PC-9 (cell line): ENCODE measurements at regions not wholly inside any gene's neighbourhood (a gene's known extent, or its start where the extent isn't known, plus 50 kb on each side); places are given as distances from the start of the nearest gene placed in this dataset.

Source experiments
- BruUV-seq: library from RNA; stranded (reverse); fragments of 400-500 nt; replicated peaks from 2 replicates; lab custom pipeline; 2021; lab: Mats Ljungman, UMichigan
- CTCF ChIA-PET: fragments of 300-600 bp; sonication (Branson Sonifier 250); formaldehyde crosslinking; loops from one replicate; lab custom pipeline; 2022; ENCODE audit warnings: antibody characterized with exemption; lab: Charles Lee
- POLR2A ChIA-PET: fragments of 300-600 bp; sonication (Branson Sonifier 250); formaldehyde crosslinking; loops from one replicate; lab custom pipeline; 2022; ENCODE audit warnings: antibody characterized with exemption; ENCODE audit not compliant: unreplicated experiment; lab: Charles Lee
- DNase-seq, 2 experiments: peaks; one replicate each; pipeline versions ENCODE4 v3.0.0 to v3.0.0-alpha.2; 2015 to 2022; ENCODE audit warnings: mixed read lengths in 1 of 2
- H2AFZ ChIP-seq: fragments of 200-600 bp; sonication (generic); 2 replicates; pipeline ENCODE4 v1.8.1; 2017; ENCODE audit warnings: antibody characterized with exemption
- H3F3A ChIP-seq: fragments of 200-600 bp; sonication (generic); 2 replicates; pipeline ENCODE4 v1.8.1; 2017; ENCODE audit warnings: antibody characterized with exemption, mild to moderate bottlenecking, low read depth; ENCODE audit not compliant: insufficient read depth
- H3K27ac ChIP-seq: fragments of 200-600 bp; sonication (generic); 2 replicates; pipeline ENCODE4 v1.6.1; 2016; ENCODE audit warnings: mixed run types
- H3K27me3 ChIP-seq: fragments of 200-600 bp; sonication (generic); 2 replicates; pipeline ENCODE4 v1.6.1; 2016; ENCODE audit warnings: low read depth, mixed run types; ENCODE audit not compliant: insufficient read depth
- H3K36me3 ChIP-seq: fragments of 200-600 bp; sonication (generic); 2 replicates; pipeline ENCODE4 v1.6.1; 2016; ENCODE audit warnings: low read depth, mixed run types
- H3K4me1 ChIP-seq: fragments of 200-600 bp; sonication (generic); replicated peaks from 2 replicates; pipeline ENCODE4 v1.6.1; 2016; ENCODE audit warnings: mixed run types; ENCODE audit not compliant: insufficient read depth
- H3K4me2 ChIP-seq: fragments of 200-600 bp; sonication (generic); 2 replicates; pipeline ENCODE4 v1.6.1; 2017; ENCODE audit warnings: mixed run types
- H3K4me3 ChIP-seq: fragments of 200-600 bp; sonication (generic); 2 replicates; pipeline ENCODE4 v1.6.1; 2016; ENCODE audit warnings: mixed run types
- H3K79me2 ChIP-seq: fragments of 200-600 bp; sonication (generic); 2 replicates; pipeline ENCODE4 v1.6.1; 2017; ENCODE audit warnings: low read depth, mixed run types
- H3K9me2 ChIP-seq: fragments of 200-600 bp; sonication (generic); 2 replicates; pipeline ENCODE4 v1.8.1; 2017; ENCODE audit warnings: mild to moderate bottlenecking; ENCODE audit not compliant: insufficient read depth
- H3K9me3 ChIP-seq: fragments of 200-600 bp; sonication (generic); 2 replicates; pipeline ENCODE4 v1.8.1; 2016; ENCODE audit warnings: low read depth; ENCODE audit not compliant: insufficient read depth
- H4K20me1 ChIP-seq: fragments of 200-600 bp; sonication (generic); 2 replicates; pipeline ENCODE4 v1.8.1; 2017; ENCODE audit not compliant: insufficient read depth
- CTCF ChIP-seq: fragments of 200-600 bp; sonication (generic); conservative IDR thresholded peaks from 2 replicates; pipeline ENCODE4 v1.6.1; 2017; ENCODE audit warnings: mixed run types, antibody characterized with exemption, mild to moderate bottlenecking, moderate library complexity
- EZH2 ChIP-seq: fragments of 200-600 bp; sonication (generic); IDR thresholded peaks from 2 replicates; pipeline ENCODE4 v1.8.0; 2017; ENCODE audit warnings: antibody characterized with exemption, low read depth
- intact Hi-C: fragments of 100-400 bp; cut with micrococcal nuclease; formaldehyde crosslinking; loops from one replicate; pipeline ENCODE4 v1.10.0; 2022; ENCODE audit not compliant: unreplicated experiment

GRCh38 chr4:186348433-186348832 is 82.4 kb downstream of the F11 start:
- H2AFZ ChIP-seq, result no peak overlapping the region
- H3K27ac ChIP-seq, result no peak overlapping the region
- H3F3A ChIP-seq, result no peaks in the 10 kb centered on the region
- H3K9me2 ChIP-seq, result no peaks in the 10 kb centered on the region
- intact Hi-C loops, result no loop called here
- H4K20me1 ChIP-seq, result no peaks in the 10 kb centered on the region
- BruUV-seq, result no TSS peak
- no peak overlapping the region for H3K4me2 ChIP-seq
- CTCF ChIA-PET, result no interaction called here
- H3K36me3 ChIP-seq, result no peaks in the 10 kb centered on the region
- POLR2A ChIA-PET, result no interaction called here
- no peaks in the 10 kb centered on the region for H3K9me3 ChIP-seq
- no peak for DNase-seq
- H3K4me3 ChIP-seq, result no peak overlapping the region
- H3K79me2 ChIP-seq, result no peaks in the 10 kb centered on the region
- H3K4me1 ChIP-seq, result no peaks in the 10 kb centered on the region
- no peak for TF ChIP-seq EZH2
- TF ChIP-seq CTCF, result no peak
- peaks cover 52% of the 10 kb centered on the region for H3K27me3 ChIP-seq

- CTCF ChIA-PET, result no interaction called here
- H4K20me1 ChIP-seq, result no peaks in the 10 kb centered on the region
- H3K79me2 ChIP-seq, result no peaks in the 10 kb centered on the region
- no peak overlapping the region for H2AFZ ChIP-seq
- H3K9me2 ChIP-seq, result no peaks in the 10 kb centered on the region
- H3K36me3 ChIP-seq, result no peaks in the 10 kb centered on the region
- no peak overlapping the region for H3K4me2 ChIP-seq
- peaks cover 56% of the 10 kb centered on the region for H3K27me3 ChIP-seq
- BruUV-seq, result no TSS peak
- no peaks in the 10 kb centered on the region for H3K9me3 ChIP-seq
- no peak overlapping the region for H3K27ac ChIP-seq
- POLR2A ChIA-PET, result no interaction called here
- no peak overlapping the region for H3K4me3 ChIP-seq
- no peak for DNase-seq
- no peaks in the 10 kb centered on the region for H3K4me1 ChIP-seq
- TF ChIP-seq EZH2 (no peak), CTCF (no peak)
- intact Hi-C loops, result no loop called here
- no peaks in the 10 kb centered on the region for H3F3A ChIP-seq
Observed at GRCh38 chr4:186347743-186348142, 81.8 kb downstream of the F11 start.

DNA sequence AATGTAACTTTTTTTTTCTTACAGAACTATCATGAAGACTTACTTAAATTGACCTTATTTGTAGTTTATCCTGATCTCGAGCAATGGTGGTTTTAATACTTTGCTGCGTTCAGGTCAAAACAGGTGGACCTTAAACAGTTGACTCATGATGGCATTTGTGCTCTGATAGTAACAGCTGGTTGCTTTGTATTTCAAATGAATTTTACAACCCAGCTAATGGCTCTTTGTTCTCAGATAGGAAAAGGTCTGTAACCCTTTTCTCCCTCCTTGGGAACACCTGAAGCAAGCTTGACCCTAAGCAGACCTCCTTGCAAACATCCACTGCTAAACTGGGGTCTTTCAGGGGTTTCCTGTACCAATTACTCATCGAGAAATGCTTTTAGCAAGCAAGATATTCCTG is 79.2 kb downstream of the F11 start:
- Histone ChIP-seq H3K9me3 (no peaks in the 10 kb centered on the region), H3F3A (no peaks in the 10 kb centered on the region), H3K9me2 (no peaks in the 10 kb centered on the region), H3K79me2 (no peaks in the 10 kb centered on the region), H3K4me2 (no peak overlapping the region), H4K20me1 (no peaks in the 10 kb centered on the region), H3K36me3 (no peaks in the 10 kb centered on the region), H2AFZ (no peak overlapping the region), H3K4me3 (no peak overlapping the region), H3K27me3 (peaks cover 48% of the 10 kb centered on the region), H3K27ac (no peak overlapping the region), H3K4me1 (no peaks in the 10 kb centered on the region)
- BruUV-seq, result no TSS peak
- ChIA-PET POLR2A (no interaction called here), CTCF (no interaction called here)
- intact Hi-C loops, result no loop called here
- no peak for TF ChIP-seq CTCF
- TF ChIP-seq EZH2, result no peak
- no peak for DNase-seq
